Bronchial epithelial cell (primary cell): ENCODE measurements at regions not wholly inside any gene's neighbourhood (a gene's known extent, or its start where the extent isn't known, plus 50 kb on each side); places are given as distances from the start of the nearest gene placed in this dataset.

ENCODE experiments used
- DNase-seq: peaks from one replicate; pipeline ENCODE4 v3.0.0-alpha.2; 2010; ENCODE audit warnings: low read depth
- FAIRE-seq: peaks from 2 replicates; lab custom pipeline; 2011; peaks lifted over from hg19 to GRCh38; lab: Jason Lieb, UNC
- H3K27me3 ChIP-seq: 2 replicates; pipeline ENCODE4 v1.5.1; 2011; ENCODE audit warnings: low read length; ENCODE audit not compliant: control insufficient read depth, insufficient read depth
- H3K36me3 ChIP-seq: 2 replicates; pipeline ENCODE4 v1.5.1; 2011; ENCODE audit warnings: low read length; ENCODE audit not compliant: control insufficient read depth, insufficient read depth
- H3K4me3 ChIP-seq: 2 replicates; pipeline ENCODE4 v1.5.1; 2011; ENCODE audit warnings: mild to moderate bottlenecking, low read depth, low read length, control low read depth
- CTCF ChIP-seq: IDR thresholded peaks from 2 replicates; pipeline ENCODE4 v1.5.1; 2011; ENCODE audit warnings: mild to moderate bottlenecking, moderate library complexity, low read length, control low read depth, inconsistent platforms; ENCODE audit not compliant: insufficient read depth, severe bottlenecking

- no peak for TF ChIP-seq CTCF
- FAIRE-seq: no peak
Measured at GRCh38 chr2:23157812-23158211, 227.2 kb upstream of the KLHL29 start.

GRCh38 chr2:23158306-23158705 is 226.7 kb upstream of the KLHL29 start:
- DNase-seq: no peak
- Histone ChIP-seq H3K4me3 (no peak overlapping the region), H3K36me3 (no peaks in the 10 kb centered on the region), H3K27me3 (no peaks in the 10 kb centered on the region)
- no peak for FAIRE-seq
- no peak for TF ChIP-seq CTCF

More at GRCh38 chr2:23157812-23158211, 227.2 kb upstream of the KLHL29 start:
- H3K27me3 ChIP-seq: no peaks in the 10 kb centered on the region
- no peaks in the 10 kb centered on the region for H3K36me3 ChIP-seq
- H3K4me3 ChIP-seq: no peak overlapping the region
- no peak for DNase-seq

DNA sequence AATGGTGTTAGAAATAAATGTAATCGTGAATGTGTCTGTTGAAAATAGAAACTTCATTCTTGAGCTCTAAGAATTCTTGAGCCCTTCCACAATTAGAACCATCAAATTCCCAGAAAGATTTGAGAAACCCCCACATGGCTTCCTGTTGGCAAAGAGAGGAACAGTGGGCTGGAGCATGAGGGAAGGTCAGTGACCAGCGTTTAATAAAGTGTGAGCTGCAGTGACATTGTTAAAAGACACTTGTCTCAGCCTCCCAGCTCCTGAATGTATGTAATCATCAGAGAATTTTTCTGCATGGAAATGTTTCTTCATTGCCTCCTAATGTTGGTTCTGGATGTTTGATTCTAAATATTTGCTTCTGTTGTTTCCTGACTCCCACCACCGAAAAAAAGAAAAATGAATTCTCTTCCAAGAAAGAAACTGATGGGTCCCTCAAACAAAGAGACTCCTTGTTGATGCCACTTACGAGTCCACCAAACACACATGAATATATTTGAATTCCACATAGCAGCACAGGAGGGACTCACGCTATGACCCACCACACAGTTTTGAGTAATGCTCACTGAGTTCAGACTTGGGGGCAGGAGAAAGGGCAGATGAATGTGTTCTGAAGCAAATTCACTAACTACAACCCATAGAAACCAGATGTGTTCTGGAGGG is 225.1 kb upstream of the KLHL29 start:
- no peaks in the 10 kb centered on the region for H3K36me3 ChIP-seq
- H3K27me3 ChIP-seq: no peaks in the 10 kb centered on the region
- FAIRE-seq: no peak
- no peak overlapping the region for H3K4me3 ChIP-seq
- TF ChIP-seq CTCF: no peak
- DNase-seq: no peak

GRCh38 chr2:23164173-23164572 is 220.8 kb upstream of the KLHL29 start:
- H3K4me3 ChIP-seq: no peak overlapping the region
- DNase-seq (no peak), FAIRE-seq (no peak)
- no peak for TF ChIP-seq CTCF
- H3K36me3 ChIP-seq: no peaks in the 10 kb centered on the region
- H3K27me3 ChIP-seq: no peaks in the 10 kb centered on the region

- no peak for TF ChIP-seq CTCF
- Histone ChIP-seq H3K36me3 (no peaks in the 10 kb centered on the region), H3K27me3 (no peaks in the 10 kb centered on the region), H3K4me3 (no peak overlapping the region)
- DNase-seq: no peak
- FAIRE-seq: no peak
Measured at GRCh38 chr2:23169896-23170295, 215.1 kb upstream of the KLHL29 start.

GRCh38 chr2:23171108-23171507 is 213.9 kb upstream of the KLHL29 start:
- Histone ChIP-seq H3K27me3 (no peaks in the 10 kb centered on the region), H3K36me3 (no peaks in the 10 kb centered on the region), H3K4me3 (no peak overlapping the region)
- DNase-seq: no peak
- no peak for TF ChIP-seq CTCF
- FAIRE-seq: no peak
